ENCODE measurements at regions not wholly inside any gene's neighbourhood (a gene's known extent, or its start where the extent isn't known, plus 50 kb on each side); places are given as distances from the start of the nearest gene placed in this dataset.

DNA sequence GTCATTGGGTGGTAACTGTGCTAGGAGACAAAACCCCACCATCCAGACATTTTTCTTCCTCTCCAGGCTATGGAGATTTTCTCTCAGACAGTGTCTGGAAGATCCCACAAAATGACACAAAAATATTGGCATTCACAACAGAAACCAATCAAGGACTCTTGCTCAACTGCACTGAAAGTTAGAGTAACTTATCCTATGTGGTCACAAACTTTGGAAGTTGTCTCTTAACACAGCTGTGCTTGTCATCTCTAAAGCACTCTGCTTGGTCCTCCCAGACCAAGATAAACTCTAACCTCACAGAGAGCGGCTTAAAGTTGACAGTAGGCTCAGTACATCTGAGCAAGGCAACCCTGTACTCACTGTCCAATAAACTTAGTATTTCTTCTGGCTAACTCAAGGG, 74.9 kb downstream of the AKR1C4 start:
- H4K20me1 ChIP-seq (replicated peaks; ENCODE audit: insufficient read depth): no peaks in the 10 kb centered on the region
- H3K4me1 ChIP-seq (ENCODE audit: insufficient read depth): no peaks in the 10 kb centered on the region
- H3K4me3 ChIP-seq: no peak overlapping the region
- Mint-ChIP-seq H3K4me3 (no peak overlapping the region), H3K27ac (no peak overlapping the region), H3K9me3 (no peaks in the 10 kb centered on the region), H3K36me3 (ENCODE audit: low read depth) (no peaks in the 10 kb centered on the region), H3K27me3 (ENCODE audit: insufficient read depth, low read depth, poor library complexity) (no peaks in the 10 kb centered on the region), H3K4me1 (no peaks in the 10 kb centered on the region)
- no peaks in the 10 kb centered on the region for H3F3A ChIP-seq (replicated peaks; ENCODE audit: low read depth)
- no peak overlapping the region for H3K4me2 ChIP-seq
- peaks cover 17% of the 10 kb centered on the region; the same call in 1 of the 2 replicates for H3K9me2 ChIP-seq (ENCODE audit: insufficient read depth)
- no peaks in the 10 kb centered on the region for H3K79me2 ChIP-seq (replicated peaks; ENCODE audit: insufficient read depth)
- ATAC-seq: no peak
- peak overlapping the region; percentile 68; the same call in 1 of the 2 replicates for H2AFZ ChIP-seq
- H3K36me3 ChIP-seq (ENCODE audit: insufficient read depth): no peaks in the 10 kb centered on the region
- no peak for DNase-seq (ENCODE audit: low spot score)
- no peaks in the 10 kb centered on the region for H3K27me3 ChIP-seq (ENCODE audit: insufficient read depth)
- no peak overlapping the region for H3K27ac ChIP-seq (ENCODE audit: low read depth)
- TF ChIP-seq, protein P1, sequence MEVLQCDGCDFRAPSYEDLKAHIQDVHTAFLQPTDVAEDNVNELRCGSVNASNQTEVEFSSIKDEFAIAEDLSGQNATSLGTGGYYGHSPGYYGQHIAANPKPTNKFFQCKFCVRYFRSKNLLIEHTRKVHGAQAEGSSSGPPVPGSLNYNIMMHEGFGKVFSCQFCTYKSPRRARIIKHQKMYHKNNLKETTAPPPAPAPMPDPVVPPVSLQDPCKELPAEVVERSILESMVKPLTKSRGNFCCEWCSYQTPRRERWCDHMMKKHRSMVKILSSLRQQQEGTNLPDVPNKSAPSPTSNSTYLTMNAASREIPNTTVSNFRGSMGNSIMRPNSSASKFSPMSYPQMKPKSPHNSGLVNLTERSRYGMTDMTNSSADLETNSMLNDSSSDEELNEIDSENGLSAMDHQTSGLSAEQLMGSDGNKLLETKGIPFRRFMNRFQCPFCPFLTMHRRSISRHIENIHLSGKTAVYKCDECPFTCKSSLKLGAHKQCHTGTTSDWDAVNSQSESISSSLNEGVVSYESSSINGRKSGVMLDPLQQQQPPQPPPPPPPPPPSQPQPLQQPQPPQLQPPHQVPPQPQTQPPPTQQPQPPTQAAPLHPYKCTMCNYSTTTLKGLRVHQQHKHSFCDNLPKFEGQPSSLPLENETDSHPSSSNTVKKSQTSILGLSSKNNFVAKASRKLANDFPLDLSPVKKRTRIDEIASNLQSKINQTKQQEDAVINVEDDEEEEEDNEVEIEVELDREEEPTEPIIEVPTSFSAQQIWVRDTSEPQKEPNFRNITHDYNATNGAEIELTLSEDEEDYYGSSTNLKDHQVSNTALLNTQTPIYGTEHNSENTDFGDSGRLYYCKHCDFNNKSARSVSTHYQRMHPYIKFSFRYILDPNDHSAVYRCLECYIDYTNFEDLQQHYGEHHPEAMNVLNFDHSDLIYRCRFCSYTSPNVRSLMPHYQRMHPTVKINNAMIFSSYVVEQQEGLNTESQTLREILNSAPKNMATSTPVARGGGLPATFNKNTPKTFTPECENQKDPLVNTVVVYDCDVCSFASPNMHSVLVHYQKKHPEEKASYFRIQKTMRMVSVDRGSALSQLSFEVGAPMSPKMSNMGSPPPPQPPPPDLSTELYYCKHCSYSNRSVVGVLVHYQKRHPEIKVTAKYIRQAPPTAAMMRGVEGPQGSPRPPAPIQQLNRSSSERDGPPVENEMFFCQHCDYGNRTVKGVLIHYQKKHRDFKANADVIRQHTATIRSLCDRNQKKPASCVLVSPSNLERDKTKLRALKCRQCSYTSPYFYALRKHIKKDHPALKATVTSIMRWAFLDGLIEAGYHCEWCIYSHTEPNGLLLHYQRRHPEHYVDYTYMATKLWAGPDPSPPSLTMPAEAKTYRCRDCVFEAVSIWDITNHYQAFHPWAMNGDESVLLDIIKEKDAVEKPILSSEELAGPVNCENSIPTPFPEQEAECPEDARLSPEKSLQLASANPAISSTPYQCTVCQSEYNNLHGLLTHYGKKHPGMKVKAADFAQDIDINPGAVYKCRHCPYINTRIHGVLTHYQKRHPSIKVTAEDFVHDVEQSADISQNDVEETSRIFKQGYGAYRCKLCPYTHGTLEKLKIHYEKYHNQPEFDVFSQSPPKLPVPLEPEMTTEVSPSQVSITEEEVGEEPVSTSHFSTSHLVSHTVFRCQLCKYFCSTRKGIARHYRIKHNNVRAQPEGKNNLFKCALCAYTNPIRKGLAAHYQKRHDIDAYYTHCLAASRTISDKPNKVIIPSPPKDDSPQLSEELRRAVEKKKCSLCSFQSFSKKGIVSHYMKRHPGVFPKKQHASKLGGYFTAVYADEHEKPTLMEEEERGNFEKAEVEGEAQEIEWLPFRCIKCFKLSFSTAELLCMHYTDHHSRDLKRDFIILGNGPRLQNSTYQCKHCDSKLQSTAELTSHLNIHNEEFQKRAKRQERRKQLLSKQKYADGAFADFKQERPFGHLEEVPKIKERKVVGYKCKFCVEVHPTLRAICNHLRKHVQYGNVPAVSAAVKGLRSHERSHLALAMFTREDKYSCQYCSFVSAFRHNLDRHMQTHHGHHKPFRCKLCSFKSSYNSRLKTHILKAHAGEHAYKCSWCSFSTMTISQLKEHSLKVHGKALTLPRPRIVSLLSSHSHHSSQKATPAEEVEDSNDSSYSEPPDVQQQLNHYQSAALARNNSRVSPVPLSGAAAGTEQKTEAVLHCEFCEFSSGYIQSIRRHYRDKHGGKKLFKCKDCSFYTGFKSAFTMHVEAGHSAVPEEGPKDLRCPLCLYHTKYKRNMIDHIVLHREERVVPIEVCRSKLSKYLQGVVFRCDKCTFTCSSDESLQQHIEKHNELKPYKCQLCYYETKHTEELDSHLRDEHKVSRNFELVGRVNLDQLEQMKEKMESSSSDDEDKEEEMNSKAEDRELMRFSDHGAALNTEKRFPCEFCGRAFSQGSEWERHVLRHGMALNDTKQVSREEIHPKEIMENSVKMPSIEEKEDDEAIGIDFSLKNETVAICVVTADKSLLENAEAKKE (CRISPR knock-in tag; IDR thresholded peaks at IDR 0.05): no peak
- TF ChIP-seq, protein P2, sequence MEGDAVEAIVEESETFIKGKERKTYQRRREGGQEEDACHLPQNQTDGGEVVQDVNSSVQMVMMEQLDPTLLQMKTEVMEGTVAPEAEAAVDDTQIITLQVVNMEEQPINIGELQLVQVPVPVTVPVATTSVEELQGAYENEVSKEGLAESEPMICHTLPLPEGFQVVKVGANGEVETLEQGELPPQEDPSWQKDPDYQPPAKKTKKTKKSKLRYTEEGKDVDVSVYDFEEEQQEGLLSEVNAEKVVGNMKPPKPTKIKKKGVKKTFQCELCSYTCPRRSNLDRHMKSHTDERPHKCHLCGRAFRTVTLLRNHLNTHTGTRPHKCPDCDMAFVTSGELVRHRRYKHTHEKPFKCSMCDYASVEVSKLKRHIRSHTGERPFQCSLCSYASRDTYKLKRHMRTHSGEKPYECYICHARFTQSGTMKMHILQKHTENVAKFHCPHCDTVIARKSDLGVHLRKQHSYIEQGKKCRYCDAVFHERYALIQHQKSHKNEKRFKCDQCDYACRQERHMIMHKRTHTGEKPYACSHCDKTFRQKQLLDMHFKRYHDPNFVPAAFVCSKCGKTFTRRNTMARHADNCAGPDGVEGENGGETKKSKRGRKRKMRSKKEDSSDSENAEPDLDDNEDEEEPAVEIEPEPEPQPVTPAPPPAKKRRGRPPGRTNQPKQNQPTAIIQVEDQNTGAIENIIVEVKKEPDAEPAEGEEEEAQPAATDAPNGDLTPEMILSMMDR (conservative IDR thresholded peaks at IDR 0.05; ENCODE audit: low read depth in 2 of 2): no peak

DNA sequence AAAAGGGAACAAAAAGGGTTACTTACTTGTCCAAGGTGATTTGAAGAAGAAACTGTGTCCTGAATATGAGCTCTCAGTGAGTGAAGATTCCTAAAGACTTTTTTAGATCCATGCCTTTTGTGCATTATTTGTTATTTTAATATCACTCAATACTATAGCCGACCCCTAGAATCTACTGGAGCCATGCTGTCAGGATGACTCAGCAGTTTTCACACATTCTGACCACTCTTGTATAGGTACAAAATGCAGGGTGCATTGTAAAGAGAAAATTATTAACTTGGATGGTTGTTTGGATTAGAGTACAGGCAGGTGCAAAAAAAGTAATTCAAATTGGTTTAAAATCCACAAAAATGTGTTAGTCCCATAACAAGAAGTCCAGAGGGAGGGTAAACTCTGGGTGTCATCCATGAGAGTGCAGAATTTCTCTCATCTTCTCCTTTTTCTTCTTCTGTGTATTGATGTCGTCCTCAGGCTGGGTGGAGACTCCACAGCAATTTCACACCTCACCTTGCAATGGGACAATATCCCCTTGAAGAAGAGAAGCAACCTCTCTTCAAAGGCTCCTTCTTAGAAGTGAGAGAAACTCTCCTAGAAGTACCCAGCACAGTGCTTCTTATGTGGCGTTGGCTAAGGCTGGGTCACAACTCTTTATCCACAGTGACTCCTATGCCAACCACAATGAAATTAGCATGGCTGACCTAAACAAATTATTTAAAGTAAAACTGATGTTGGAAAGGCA, 75.6 kb downstream of the AKR1C4 start:
- H3K27me3 ChIP-seq (ENCODE audit: insufficient read depth): no peaks in the 10 kb centered on the region
- no peaks in the 10 kb centered on the region for H3K36me3 Mint-ChIP-seq (ENCODE audit: low read depth)
- no peaks in the 10 kb centered on the region for H3K4me1 ChIP-seq (ENCODE audit: insufficient read depth)
- DNase-seq (ENCODE audit: low spot score) (no peak), ATAC-seq (no peak)
- no peak overlapping the region for H3K4me3 Mint-ChIP-seq
- H3K4me3 ChIP-seq: no peak overlapping the region
- no peak overlapping the region for H3K27ac ChIP-seq (ENCODE audit: low read depth)
- no peaks in the 10 kb centered on the region for H3K9me3 Mint-ChIP-seq
- H3K36me3 ChIP-seq (ENCODE audit: insufficient read depth): no peaks in the 10 kb centered on the region
- peak overlapping the region; percentile 68; the same call in 1 of the 2 replicates for H2AFZ ChIP-seq
- no peaks in the 10 kb centered on the region for H4K20me1 ChIP-seq (replicated peaks; ENCODE audit: insufficient read depth)
- H3K27me3 Mint-ChIP-seq (ENCODE audit: insufficient read depth, low read depth, poor library complexity): no peaks in the 10 kb centered on the region
- no peak overlapping the region for H3K27ac Mint-ChIP-seq
- no peaks in the 10 kb centered on the region for H3F3A ChIP-seq (replicated peaks; ENCODE audit: low read depth)
- H3K4me2 ChIP-seq: no peak overlapping the region
- peaks cover 17% of the 10 kb centered on the region; the same call in 1 of the 2 replicates for H3K9me2 ChIP-seq (ENCODE audit: insufficient read depth)
- H3K4me1 Mint-ChIP-seq: no peaks in the 10 kb centered on the region
- H3K79me2 ChIP-seq (replicated peaks; ENCODE audit: insufficient read depth): no peaks in the 10 kb centered on the region
- TF ChIP-seq CREB1 (CRISPR knock-in tag; IDR thresholded peaks at IDR 0.05; ENCODE audit: low read depth) (no peak), EZH2phosphoT487 (IDR thresholded peaks at IDR 0.05; ENCODE audit: unreplicated experiment) (no peak), POLR2AphosphoS5 (IDR thresholded peaks at IDR 0.05; ENCODE audit: low read depth) (no peak), ZNF331 (CRISPR knock-in tag; IDR thresholded peaks at IDR 0.05; ENCODE audit: low read depth) (no peak), STAT1 (IDR thresholded peaks at IDR 0.05; ENCODE audit: unreplicated experiment) (no peak)
- TF ChIP-seq, protein P3, sequence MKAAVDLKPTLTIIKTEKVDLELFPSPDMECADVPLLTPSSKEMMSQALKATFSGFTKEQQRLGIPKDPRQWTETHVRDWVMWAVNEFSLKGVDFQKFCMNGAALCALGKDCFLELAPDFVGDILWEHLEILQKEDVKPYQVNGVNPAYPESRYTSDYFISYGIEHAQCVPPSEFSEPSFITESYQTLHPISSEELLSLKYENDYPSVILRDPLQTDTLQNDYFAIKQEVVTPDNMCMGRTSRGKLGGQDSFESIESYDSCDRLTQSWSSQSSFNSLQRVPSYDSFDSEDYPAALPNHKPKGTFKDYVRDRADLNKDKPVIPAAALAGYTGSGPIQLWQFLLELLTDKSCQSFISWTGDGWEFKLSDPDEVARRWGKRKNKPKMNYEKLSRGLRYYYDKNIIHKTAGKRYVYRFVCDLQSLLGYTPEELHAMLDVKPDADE (IDR thresholded peaks at IDR 0.05): no peak
